ENCODE measurements at regions not wholly inside any gene's neighbourhood (a gene's known extent, or its start where the extent isn't known, plus 50 kb on each side); places are given as distances from the start of the nearest gene placed in this dataset.

DNA sequence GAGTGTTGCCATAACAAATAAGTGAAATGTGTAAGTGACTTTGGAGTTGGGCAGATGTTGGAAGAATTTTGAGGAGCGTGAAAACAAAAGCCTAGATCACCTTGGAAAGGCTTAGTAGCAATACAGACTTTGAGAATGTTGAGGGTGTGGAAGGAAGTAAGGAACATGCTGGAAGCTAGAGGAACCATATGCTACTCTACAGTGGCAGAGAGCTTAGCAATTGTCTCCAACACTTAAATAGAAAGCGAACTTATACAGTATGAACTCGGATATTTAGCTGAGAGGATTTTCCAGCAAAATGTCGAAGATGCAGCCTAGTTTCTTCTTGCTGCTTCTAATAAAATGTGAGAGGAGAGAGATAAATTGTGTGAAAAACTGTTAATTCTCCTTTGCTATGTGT, 271.2 kb downstream of the ADRA2A start:
- DNase-seq (ENCODE audit: low spot score): no peak

GRCh38 chr10:111354859-111355258, 278.0 kb downstream of the ADRA2A start:
- no peak for DNase-seq (ENCODE audit: low spot score)

- DNase-seq (ENCODE audit: low spot score): no peak
Observed at GRCh38 chr10:111356571-111356970, 279.7 kb downstream of the ADRA2A start.

- no peak for DNase-seq (ENCODE audit: low spot score)
Observed at GRCh38 chr10:111357859-111358258, 281.0 kb downstream of the ADRA2A start.

DNA sequence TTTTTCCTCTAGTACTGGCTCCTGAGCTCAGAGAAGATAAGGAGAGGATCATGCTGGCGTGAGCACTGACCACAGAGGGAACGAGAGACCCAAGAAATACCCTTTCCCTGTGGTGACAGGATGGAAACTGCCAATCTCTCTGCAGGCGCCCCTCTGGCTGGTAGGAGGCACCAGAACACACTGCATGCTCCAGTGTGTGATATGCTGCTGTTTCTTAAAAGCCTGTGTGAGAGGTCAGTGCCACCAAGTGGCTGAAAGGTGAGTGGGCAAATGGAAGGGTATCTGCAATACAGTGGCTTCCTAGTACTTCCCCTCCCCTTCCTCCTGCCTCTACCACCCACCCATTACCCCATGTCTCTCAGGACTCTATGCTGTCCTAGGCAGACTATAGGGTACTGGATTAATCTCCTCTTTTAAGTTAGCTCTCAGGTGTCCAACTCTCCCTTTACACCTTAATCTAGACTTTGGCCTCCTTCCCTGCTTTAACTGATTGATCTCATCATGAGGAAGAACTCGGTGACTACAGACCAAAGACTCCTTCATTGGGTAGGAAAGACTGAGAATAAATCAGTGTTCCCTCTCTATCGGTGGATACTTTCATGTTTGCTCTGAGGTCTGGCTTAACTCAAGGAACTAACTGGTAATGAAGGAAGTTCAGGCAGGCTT, 283.6 kb downstream of the ADRA2A start:
- DNase-seq (ENCODE audit: low spot score): peak; percentile 39

DNA sequence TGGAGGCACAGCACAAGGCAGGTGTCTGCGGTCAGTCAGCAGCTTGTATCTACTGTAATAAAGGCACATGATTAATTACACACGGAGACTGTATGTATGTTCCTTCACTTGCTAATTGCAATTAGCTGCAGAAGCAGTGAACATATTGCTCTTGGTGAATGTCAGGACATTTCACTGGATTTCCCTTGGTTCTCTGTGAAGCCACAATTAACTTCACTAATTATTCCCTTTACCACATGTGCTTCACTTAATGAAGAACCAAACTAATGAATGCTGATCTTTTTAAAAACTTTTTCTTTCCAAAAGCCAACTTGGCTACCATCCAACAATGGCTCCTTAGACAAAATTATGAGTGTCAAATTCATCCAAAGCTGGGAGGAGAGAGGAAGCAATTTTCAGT, 290.7 kb downstream of the ADRA2A start:
- no peak for DNase-seq (ENCODE audit: low spot score)

- DNase-seq (ENCODE audit: low spot score): no peak
Observed at GRCh38 chr10:111370101-111370500, 293.3 kb downstream of the ADRA2A start.

- no peak for DNase-seq (ENCODE audit: low spot score)
Observed at GRCh38 chr10:111373696-111374095, 296.9 kb downstream of the ADRA2A start.

- peak; percentile 63 for DNase-seq (ENCODE audit: low spot score)
Observed at GRCh38 chr10:111379534-111380187, 302.8 kb downstream of the ADRA2A start.

- no peak for DNase-seq (ENCODE audit: low spot score)
Observed at GRCh38 chr10:111384556-111384955, 307.7 kb downstream of the ADRA2A start.

DNA sequence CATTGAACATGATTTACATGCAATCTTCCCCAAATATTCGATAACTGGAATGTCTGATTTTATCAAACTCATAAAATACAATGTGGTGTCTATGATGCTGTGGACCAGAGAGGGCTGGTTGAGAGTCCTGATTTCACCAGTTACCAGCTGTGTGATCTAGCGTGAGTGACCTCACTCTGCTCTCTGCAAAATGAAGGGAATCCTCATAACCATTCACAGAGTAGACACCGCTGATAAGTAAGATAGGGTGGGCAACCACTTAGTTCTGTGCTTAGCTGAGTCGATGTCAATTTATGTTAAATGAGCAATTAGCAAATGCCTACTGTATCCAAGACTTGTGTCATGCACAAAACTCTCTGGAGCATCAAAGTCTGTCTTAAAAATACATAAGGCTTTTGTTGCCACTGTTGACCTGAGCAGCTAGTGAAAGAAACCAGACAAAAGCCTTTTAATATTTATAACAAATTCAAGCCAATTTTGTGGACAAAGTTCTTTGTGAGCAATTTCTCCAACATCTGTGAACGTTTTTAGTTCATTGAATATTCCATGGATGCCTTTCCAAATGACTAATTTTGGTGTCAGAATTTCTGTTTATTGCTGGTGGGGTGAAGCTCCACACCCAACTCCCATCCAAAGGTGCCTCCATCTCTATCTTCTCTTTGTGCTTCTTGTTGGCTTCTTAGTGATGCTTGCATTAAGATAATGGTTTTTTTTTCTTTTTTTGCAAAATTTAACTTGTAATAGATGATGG, 314.2 kb downstream of the ADRA2A start:
- DNase-seq (ENCODE audit: low spot score): no peak

DNA sequence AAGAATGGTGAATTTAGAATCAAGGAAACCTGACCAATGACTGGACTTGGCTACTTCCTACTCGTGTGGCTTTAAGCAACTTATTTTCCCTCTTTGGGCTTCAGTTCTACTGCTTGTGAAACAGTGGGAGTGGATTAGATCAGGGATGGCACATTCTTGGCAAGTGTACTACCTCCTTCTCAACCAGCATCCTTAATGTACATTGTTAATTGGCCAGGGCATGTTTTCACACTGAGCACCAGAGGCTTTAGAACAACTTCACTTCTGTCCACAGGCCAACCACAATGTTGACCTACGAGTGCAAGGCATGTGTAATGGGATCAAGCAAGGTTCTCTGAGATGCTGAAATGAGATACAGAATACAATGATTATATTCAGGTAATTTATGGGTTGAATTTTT, 315.3 kb downstream of the ADRA2A start:
- no peak for DNase-seq (ENCODE audit: low spot score)

- DNase-seq (ENCODE audit: low spot score): no peak
Observed at GRCh38 chr10:111392910-111393309, 316.1 kb downstream of the ADRA2A start.

- DNase-seq (ENCODE audit: low spot score): no peak
Observed at GRCh38 chr10:111410740-111411139, 333.9 kb downstream of the ADRA2A start.

DNA sequence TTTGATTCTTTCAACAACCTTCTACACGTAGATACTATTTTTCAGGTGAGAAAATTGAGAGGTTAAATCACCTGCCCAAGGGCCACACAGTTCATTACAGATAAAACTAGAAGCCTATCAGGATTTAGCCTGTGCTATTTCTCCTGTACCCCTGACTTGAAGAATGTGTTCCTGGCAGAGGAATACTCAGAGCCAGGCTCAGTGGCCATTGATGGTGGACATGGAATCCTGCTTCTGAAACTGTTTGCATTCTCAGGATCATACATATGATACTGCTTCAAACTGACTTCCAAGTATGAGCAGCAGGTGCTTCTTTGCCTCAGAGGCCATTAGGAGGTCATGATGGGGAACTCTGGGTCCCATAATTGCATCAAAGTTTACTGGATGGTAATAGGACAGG, 348.6 kb downstream of the ADRA2A start:
- DNase-seq (ENCODE audit: low spot score): no peak

- DNase-seq (ENCODE audit: low spot score): no peak
Observed at GRCh38 chr10:111429288-111430028, 352.6 kb downstream of the ADRA2A start.

DNA sequence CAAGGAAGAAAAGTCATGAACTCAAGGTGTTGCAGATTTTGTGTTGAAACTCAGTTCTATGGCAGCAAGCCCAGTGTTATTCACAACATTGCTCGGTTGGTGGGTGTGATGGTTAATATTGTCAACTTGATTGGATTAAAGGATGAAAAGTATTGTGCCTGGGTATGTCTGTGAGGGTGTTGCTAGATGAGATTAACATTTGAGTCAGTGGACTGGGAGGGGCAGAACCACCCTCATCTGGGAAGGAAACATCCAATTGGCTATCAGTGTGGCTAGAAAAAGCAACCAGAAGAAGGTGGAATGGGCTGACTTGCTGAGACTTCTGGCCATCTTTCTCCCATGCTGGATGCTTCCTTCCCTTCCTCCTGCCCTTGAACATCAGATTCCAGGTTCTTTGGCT, 353.2 kb downstream of the ADRA2A start:
- DNase-seq (ENCODE audit: low spot score): no peak

- DNase-seq (ENCODE audit: low spot score): no peak
Observed at GRCh38 chr10:111432588-111432987, 355.8 kb downstream of the ADRA2A start.

DNA sequence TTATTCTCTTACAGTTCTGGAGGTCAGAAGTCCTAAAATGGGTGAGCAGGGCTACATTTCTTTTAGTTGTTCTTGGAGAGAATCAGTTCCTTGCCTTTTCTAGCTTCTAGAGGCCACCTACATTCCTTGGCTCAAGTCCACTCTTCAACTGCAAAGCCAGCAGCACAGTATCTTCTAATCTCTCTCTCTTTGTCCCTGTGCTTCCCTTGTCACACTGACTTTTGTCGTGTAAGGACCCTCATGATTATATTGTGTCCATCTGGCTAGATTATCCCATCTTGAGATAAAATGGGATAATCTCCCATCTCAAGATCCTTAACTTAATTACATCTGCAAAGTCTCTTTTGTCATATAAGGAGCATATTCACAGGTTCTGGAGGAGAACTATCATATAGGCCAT, 359.0 kb downstream of the ADRA2A start:
- DNase-seq (ENCODE audit: low spot score): no peak

- no peak for DNase-seq (ENCODE audit: low spot score)
Observed at GRCh38 chr10:111439034-111439842, 362.4 kb downstream of the ADRA2A start.

DNA sequence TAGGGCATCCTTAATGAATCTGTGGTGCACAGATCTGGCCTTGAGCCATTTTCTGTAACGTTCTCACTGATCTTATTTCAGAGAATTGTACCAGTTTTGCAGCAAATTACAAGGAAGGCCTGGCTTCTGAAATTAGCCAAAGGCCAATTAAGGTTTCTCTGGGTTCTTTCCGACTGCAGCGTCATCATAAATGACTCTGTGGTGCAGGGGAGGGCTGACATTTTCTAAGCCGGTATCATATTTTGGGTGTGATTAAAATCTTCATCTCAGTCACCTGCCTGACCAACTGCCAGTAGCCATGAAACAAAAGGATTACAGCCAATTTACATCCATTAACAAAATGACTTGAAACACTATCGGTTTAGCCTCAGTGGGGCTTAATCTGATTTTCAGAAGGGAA, 363.7 kb downstream of the ADRA2A start:
- no peak for DNase-seq (ENCODE audit: low spot score)

- no peak for DNase-seq (ENCODE audit: low spot score)
Observed at GRCh38 chr10:111445667-111446066, 368.8 kb downstream of the ADRA2A start.
